ENCODE measurements at regions not wholly inside any gene's neighbourhood (a gene's known extent, or its start where the extent isn't known, plus 50 kb on each side); places are given as distances from the start of the nearest gene placed in this dataset.

DNA sequence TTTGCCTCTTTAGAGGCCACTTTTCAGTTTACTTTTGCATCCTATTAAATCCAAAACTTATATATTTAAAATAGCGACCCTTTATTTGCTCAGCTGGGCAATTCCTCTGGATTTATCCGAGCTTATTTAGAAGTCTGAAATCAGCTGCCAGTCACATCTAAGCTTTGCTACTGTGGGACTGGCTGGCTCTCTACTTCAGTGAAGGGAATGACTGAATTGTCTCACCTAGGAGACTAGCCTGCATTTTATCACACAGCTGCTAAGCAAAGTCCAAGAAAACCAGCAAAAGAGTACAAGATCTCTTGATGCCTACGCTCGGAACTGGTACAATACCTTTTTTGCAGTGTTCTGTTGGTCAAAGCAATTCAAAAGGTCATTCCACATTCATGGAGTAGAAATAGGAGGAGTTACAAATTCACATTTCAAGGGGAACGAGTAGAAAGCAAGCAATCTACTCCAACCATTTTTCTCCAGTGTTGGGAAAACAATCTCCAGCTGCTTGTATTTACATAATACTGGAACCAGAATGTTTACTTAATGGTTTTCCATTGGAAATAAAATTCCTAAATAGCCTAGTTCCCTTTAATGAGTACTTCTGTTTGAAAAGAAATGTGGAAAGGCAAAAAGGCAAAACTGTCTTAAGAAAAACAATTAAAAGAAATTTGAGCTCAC, 160.2 kb downstream of the MAGEB5 start:
- DNase-seq (ENCODE audit: low read depth, low spot score), result no peak

DNA sequence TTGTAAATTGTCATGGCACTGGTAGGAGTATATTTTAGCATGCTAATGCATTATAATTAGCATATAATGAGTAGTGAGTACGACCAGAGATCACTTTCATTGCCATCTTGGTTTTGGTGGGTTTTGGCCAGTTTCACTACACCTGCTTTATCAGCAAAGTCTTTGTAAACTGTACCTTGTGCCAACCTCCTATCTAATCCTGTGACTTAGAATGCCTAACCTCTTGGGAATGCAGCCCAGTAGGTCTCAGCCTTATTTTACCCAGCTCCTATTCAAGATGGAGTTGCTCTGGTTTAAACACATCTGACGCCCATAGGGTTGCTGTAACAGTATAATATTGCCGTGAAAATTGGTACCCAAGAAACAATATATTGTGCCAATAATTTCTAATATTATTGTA, 159.4 kb downstream of the MAGEB5 start:
- no peak for DNase-seq (ENCODE audit: low read depth, low spot score)

DNA sequence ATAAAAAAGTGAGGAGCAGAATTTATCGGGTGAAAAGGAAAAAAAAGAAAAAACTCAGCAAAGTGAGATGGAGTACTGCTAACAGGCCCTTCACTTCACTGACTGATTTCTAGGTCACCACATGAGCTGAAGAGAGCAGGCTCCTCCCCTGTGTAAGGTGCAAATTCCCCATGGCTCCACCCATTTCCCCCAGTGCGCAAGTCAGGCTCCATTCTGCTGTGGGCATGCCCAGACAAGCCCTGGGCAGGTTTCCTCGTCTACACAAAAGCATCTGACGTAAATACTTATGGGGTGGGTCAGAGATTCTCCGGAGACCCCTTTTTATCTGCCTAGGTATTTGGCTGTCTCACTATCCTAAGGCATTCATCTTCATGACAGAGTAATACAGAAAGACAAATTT, 157.9 kb downstream of the MAGEB5 start:
- no peak for DNase-seq (ENCODE audit: low read depth, low spot score)

DNA sequence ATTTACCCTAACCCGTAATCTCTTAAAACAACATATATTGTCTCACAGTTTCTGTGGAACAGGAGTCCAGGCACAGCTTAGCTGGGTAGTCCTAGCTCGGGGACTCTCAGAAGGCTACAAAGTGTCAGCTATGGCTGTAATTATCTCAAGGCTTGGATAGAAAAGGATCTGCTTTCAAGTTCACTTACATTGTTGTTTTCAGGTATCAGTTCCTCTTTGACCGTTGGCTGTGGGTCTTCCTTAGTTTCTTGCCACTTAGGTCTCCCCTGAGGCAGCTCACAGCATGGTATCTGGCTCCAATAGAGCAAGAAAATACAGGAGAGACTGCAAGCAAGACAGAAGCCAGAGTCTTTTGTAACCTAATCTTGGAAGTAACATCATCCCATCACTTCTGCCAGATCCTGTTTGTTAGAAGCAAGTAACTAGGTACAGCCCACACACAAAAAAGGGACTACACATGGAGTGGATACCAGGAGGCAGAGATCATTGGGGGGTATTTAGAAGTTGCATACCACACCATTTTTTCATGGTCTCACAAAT, 137.0 kb downstream of the MAGEB5 start:
- no peak for DNase-seq (ENCODE audit: low read depth, low spot score)

DNA sequence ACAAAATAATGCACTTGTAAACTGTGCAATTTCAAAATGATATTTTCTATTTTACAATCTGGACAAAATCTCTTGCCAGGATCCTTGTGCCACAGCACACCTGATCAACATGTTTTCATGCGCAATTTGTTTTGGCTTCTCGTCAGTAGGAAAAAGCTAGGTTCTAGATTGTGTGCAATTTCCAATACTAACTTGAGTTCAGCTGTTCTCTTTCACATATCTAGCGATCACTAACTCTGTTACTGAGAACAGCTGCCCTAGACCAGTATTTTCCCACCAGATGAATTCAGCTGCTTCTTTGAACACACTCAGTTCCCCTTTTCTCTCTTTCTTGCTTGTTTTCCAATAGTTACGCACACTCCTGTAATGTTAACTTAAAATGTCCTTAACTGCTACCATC, 131.2 kb downstream of the MAGEB5 start:
- no peak for DNase-seq (ENCODE audit: low read depth, low spot score)

DNA sequence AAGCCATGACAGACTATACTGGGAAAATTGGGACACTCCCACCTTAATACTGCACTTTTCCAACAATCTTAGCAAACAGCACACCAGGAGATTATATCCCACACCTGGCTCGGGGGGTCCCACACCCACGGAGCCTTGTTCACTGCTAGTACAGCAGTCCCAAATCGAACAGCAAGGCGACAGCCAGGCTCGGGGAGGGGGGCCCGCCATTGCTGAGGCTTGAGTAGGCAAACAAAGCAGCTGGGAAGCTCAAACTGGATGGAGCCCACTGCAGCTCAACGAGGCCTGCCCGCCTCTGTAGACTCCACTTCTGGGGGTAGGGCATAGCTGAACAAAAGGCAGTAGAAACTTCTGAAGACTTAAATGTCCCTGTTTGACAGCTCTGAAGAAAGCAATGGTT, 118.3 kb downstream of the MAGEB5 start:
- no peak for DNase-seq (ENCODE audit: low read depth, low spot score)

DNA sequence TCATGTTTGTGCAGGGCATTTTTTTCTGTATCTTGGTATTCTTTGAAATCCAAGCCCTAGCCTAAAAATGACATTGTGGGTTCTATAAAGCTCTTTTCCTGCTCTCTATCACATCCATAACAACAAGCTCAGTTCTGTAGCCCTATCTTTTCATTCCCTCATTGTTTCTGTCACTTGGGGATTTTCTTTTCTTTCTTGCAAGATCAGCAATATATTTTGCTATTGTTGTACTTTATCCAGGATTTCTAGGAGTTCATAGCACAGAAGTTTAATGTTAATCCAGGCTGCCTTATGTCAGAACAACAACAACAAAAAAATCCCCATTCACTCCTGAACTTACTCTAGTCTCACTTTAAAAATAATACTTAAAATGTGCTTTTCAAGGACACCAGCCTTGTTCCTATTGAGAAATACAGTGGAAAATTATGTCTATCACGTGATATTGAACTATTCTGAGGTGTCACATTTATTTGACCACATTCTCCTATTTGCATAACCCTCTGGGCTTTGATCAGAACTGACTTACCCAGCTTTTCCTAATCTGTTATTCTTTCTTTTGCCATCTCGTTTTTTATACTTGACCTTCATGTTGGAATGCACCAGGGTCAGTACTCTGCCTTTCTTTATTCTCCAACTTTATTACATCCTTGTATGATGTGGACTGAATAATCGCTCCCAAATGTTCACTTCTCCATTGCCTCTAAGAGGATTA, 112.8 kb downstream of the MAGEB5 start:
- no peak for DNase-seq (ENCODE audit: low read depth, low spot score)

DNA sequence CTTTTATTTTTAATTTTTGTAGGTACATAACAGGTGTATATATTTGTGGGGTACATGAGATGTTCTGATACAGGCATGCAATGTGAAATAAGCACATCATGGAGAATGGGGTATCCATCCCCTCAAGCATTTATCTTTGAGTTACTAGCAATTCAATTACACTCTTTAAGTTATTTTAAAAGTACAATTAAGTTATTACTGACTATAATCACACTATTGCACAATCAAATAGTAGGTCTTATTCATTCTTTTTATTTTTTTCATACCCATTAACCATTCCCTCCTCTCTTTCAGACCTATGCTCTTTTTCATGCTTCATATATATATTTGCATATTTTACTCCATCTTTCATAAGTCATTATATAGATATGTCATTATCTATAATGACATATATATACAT, 93.3 kb downstream of the MAGEB5 start:
- DNase-seq (ENCODE audit: low read depth, low spot score), result no peak

DNA sequence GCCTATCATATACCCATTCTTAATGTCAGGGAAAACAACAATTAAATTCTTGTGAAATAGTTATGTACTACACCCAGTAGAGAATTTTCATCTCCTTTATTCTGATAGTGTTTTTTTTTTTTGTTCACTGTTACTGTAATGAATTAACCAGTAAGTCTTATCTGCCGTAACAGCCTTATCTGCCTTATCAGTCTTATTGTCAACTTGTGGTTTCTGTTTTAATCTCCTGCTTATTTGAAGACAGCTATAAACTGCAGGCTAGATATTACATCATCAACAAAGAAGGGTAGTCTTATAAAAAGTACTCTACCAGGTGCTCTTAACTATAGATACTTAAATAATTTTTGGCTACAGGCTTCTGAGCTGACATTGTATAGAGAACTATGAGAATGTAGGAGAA, 79.5 kb downstream of the MAGEB5 start:
- DNase-seq (ENCODE audit: low read depth, low spot score), result no peak

DNA sequence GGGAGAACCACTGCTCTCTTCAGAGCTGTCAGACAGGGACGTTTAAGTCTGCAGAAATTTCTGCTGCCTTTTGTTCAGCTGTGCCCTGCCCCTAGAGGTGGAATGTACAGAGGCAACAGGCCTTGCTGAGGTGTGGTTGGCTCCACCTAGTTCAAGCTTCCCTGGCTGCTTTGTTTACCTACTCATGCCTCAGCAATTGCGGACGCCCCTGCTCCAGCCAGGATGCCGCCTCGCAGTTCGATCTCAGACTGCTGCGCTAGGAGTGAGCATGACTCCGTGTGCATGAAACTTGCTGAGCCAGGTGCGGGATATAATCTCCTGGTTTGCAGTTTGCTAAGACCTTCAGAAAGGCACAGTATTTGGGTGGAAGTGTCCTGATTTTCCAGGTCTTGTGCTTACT, 70.9 kb downstream of the MAGEB5 start:
- DNase-seq (ENCODE audit: low read depth, low spot score), result no peak
